PC-3 (cell line): ENCODE measurements at regions not wholly inside any gene's neighbourhood (a gene's known extent, or its start where the extent isn't known, plus 50 kb on each side); places are given as distances from the start of the nearest gene placed in this dataset.

Source experiments
- EZH2 ChIP-seq: fragments of 300-600 bp; sonication (generic); IDR thresholded peaks from one replicate; pipeline ENCODE4 v1.6.1; 2017; ENCODE audit warnings: antibody characterized with exemption, mild to moderate bottlenecking, low read length; ENCODE audit not compliant: unreplicated experiment
- EZH2phosphoT487 ChIP-seq: fragments of 300-600 bp; sonication (generic); IDR thresholded peaks from 2 replicates; pipeline ENCODE4 v1.6.1; 2018; ENCODE audit warnings: mild to moderate bottlenecking, antibody characterized with exemption, low read length, borderline replicate concordance
- TF ChIP-seq, protein P1 (sequence below): fragments of 300-600 bp; sonication (generic); conservative IDR thresholded peaks from 2 replicates; pipeline ENCODE4 v1.5.1; 2017; ENCODE audit warnings: antibody characterized with exemption, low read depth, mild to moderate bottlenecking, low read length

DNA sequence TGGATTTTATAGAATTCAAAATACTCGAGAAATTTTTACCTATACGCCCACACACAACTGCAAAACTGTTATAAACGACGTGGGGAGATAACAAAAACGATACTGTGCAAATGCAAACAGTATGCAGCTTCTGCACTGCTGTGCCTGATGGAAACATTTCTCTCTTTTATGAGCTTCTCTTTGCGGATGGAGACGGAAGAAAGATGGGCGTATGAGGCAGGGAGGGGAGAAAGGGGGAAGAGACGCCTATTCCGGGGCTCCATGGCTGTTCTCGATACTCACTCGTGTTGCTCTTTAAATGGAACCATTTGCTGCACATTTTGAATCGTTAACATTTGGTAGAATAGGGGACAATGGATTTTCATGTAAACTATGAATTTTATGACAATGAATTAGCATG is 69.1 kb upstream of the EXOC2 start:
- TF ChIP-seq, protein P1, sequence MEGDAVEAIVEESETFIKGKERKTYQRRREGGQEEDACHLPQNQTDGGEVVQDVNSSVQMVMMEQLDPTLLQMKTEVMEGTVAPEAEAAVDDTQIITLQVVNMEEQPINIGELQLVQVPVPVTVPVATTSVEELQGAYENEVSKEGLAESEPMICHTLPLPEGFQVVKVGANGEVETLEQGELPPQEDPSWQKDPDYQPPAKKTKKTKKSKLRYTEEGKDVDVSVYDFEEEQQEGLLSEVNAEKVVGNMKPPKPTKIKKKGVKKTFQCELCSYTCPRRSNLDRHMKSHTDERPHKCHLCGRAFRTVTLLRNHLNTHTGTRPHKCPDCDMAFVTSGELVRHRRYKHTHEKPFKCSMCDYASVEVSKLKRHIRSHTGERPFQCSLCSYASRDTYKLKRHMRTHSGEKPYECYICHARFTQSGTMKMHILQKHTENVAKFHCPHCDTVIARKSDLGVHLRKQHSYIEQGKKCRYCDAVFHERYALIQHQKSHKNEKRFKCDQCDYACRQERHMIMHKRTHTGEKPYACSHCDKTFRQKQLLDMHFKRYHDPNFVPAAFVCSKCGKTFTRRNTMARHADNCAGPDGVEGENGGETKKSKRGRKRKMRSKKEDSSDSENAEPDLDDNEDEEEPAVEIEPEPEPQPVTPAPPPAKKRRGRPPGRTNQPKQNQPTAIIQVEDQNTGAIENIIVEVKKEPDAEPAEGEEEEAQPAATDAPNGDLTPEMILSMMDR, result no peak
- TF ChIP-seq EZH2phosphoT487 (no peak), EZH2 (no peak)
